ENCODE measurements at regions not wholly inside any gene's neighbourhood (a gene's known extent, or its start where the extent isn't known, plus 50 kb on each side); places are given as distances from the start of the nearest gene placed in this dataset.
A peak's percentile ranks its signal among the peaks of the same experiment; 100 is the strongest.

DNA sequence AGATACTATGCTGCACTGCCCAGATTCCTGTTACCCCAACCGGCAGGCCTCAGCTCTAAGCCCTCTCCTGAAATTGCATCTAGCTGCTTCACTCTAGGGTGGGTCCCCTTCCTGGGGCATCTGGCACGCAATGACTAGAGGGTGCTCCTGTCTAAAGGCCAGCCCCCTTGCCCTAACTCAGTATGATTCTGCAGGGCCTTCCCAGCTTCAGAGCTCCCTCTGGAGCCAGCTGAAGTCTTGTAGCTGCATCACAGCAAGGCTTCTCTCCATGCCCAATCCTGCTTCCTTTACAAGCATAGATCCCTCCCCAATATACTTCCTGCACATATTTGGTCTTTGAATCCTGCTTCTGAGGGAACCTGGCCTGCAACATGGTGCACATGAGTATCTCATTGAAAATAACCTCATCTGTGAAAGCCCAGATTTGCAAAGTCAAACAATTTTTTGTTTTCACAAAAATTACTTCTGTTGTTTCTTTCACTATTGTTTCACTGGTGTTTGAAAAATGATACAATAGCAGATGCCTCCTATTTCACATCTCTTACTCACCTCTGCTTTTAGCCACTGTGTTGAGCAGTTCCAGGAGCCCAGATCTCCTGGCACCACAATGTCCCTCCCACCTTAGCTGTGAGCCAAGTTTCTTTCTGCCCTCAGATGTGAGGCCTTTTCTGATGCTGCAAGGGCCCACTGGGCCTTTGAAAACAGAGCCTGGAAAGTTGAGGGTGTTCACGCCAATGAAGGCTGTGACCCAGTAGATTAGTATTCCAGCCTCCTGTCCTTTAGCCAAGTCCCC lies 169.5 kb upstream of the EGLN3 start:
- DNase-seq = peak; percentile 15

GRCh38 chr14:34119107-34119858 lies 168.4 kb upstream of the EGLN3 start:
- DNase-seq = no peak

GRCh38 chr14:34113991-34114390 lies 163.1 kb upstream of the EGLN3 start:
- no peak for DNase-seq

DNA sequence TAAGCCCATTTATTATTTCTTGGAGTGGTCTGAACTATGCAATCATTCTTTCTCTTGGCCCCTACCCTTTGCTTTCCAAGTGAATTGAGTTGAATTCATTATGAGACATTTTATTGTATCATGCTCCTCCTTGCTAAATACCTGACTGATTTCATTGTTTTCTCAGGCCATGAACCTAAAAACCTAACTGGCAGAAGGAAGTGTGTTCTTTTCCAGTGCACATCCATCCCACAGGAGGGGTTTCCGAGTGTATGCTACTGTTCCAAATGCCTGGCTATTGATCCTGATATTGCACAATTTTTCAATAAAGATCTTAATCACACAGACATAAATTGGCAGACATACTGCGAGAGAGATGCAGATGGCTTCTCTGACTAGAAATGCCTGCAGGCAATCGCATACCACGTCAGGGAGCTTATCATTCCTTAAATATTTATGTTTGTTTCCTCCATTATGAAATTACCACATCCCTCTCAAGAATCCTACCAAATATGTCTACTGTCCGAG lies 162.2 kb upstream of the EGLN3 start:
- no peak for DNase-seq

- no peak for DNase-seq
Observed at GRCh38 chr14:34111953-34112352, 161.1 kb upstream of the EGLN3 start.

DNA sequence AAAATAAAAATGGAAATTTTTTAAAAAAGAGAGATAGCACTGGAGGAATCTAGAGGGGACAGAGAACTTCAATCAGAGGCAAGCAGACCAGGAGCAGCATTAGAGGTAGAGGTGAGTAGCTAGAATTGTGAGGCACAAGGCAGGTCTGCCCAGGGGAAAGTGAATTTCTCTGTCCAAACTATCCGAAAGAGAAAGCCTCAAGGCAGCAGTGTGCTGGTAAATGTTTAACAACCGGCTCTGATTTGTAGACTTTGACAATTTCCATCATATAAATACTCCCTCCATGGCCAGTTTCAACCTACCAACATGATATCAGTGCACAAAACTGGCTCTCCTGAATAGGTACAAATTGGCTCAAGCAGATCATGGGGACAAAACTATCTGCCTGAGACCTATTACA lies 160.6 kb upstream of the EGLN3 start:
- no peak for DNase-seq

GRCh38 chr14:34110531-34110930 lies 159.7 kb upstream of the EGLN3 start:
- DNase-seq = no peak

DNA sequence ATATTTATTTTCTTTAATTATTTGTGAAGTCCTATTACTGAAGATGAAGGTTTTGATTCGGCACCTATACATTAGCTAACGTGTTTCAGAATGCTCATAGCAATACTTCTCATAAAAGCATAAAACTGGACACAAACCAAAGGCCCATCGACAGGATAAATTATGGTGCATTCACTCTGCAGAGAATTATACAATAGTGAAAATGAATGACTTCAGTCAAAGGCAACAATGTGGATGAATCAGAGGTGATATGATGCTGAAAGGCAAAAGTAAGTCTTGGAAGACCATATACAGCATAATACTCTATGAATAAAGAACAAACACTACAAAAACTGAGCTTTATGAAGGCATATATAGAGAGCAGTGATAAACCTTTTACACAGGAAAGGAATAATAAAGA lies 156.6 kb upstream of the EGLN3 start:
- DNase-seq = no peak

GRCh38 chr14:34106310-34106709 lies 155.4 kb upstream of the EGLN3 start:
- no peak for DNase-seq

DNA sequence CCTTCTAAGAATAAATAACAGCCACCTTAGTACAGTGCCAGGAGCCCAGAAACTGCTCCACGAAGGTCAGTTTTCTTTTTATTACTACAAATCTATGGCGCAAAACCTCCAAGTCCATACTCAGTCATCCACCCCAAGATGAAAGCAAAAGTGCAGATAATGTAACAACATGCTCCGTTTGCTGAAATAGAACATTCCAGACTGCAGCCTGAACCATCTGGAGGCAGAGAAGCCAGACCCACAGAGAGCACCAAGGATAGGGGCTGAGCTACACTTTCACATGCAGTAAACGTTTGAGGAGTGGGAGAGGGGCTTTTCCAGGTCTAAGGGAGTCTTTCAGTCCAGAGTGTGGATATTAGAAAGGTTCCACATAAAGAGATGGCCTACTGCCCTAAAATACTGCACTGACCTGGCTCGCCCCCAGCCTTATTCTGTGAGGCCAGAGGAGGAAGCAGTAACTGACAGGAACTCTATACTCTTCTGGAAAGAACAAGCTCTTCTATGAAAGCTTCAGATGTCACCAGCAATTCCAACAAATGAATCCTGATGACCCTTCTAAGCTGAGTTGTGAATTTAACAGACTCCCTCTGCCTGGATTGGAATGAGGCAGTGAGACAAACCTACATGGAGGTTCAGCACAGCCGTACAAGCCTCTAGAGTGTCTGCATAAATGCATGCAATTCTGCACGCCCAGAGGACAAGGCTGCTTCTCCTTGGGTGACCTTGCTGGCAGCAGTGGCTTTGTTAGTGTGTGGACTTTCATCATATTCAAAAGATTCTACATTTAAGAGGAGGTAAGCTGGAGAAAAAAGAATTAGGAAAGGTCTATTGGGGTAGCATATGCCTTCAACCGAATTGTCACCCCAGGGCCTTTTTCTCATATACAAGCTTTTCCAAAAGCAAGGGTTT lies 153.9 kb upstream of the EGLN3 start:
- DNase-seq = no peak

- no peak for DNase-seq
Observed at GRCh38 chr14:34103176-34103575, 152.3 kb upstream of the EGLN3 start.

GRCh38 chr14:34099635-34100034 lies 148.8 kb upstream of the EGLN3 start:
- DNase-seq = no peak

DNA sequence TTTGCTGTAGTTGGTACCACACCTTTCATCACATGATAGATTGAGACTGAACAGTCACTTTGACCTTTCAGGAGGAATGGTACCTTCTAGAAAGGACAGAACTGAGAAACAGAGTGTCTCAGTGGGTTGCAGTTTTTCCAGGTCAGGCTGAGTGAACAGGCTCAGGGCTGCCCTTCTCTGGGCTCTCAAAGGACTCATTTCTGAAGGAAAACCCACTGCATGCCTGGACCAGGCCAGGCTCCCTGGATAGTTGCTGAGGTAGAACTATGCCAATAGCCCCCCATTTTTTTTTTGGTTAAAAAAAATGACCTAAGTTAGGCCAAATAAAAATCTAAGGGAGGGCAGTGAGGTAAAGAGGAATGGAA lies 148.1 kb upstream of the EGLN3 start:
- no peak for DNase-seq

DNA sequence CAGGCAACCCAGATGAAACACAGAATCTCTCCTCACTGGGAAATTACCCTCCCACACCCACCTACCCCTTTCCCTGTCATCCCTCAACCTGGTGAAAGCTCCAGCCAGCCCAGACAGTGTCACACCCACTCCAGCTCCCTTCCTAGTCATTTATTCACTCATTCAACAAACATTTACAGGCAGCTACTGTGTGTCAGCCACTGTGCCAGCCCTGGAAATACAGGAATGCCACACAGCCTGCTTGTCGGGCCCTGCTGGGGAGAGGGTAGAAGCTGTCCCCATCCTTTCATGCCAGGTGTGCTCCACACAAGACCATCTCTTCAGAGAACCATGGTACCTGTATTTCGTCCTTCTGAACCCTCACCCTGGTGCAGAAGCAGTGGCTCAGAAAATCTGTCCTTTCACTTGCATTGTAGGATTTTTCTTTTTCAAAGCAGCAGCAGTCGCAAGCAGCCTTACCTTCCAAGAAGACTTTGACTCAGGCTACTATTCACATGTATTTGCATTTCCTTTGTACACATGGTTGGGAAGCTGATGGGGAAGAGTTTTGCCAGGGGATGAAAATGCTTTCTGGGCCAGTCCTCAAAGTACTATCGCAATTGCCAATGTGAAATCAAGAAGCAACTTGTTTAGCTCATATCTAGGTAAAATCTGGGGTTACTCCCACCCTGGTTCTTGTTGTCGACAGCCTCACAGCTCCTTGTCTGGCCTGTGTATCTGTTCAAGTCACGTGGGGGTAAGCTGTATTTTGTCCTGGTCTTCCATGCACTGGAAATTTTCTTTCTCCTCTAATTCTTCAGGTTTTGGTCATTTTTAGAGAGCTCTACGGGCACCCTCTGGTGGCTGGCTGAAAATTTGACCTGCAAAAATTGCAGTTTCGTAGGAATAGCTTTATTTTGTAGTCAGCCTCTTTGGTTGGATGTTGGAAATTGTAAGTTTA lies 147.4 kb upstream of the EGLN3 start:
- no peak for DNase-seq

DNA sequence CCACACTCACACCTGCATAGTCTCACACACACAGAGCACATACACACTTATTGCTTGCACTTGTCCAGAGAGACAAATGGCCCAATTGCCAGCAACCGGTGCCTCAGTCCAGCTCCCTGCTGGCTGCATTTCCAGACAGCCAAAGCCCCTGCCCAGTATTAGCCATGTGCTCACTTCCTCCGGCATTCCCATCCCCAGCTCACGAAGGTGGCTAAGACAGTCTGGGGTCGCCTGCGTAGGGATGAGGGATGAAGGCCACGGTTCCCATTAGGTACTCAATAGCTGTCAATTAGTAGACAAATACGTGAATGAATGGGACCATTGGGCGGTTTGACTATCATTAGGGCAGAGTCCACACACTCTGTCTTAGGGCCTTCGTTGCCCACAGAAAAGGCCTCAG lies 146.8 kb upstream of the EGLN3 start:
- DNase-seq = no peak

GRCh38 chr14:34094384-34094783 lies 143.5 kb upstream of the EGLN3 start:
- no peak for DNase-seq

GRCh38 chr14:34093883-34094282 lies 143.0 kb upstream of the EGLN3 start:
- no peak for DNase-seq

DNA sequence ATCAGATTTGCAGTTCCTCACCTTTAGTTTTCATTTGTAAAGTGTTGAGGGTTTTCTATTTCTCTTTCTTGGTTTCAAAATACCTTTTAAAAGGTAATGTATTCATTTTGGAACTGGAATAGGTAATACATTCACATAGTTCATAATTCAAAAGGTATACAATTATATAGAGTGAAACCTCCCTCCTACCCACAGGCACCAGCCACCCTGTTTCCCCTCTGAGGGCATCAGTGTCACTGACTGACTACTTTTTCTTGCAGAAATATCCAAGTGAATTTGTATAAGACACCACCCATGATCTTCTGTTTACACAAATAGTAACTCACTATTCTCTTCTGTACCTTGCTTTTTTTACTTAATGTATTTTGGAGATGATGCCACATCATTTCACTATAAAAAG lies 139.6 kb upstream of the EGLN3 start:
- no peak for DNase-seq

- DNase-seq = no peak
Observed at GRCh38 chr14:34088914-34089313, 138.0 kb upstream of the EGLN3 start.

DNA sequence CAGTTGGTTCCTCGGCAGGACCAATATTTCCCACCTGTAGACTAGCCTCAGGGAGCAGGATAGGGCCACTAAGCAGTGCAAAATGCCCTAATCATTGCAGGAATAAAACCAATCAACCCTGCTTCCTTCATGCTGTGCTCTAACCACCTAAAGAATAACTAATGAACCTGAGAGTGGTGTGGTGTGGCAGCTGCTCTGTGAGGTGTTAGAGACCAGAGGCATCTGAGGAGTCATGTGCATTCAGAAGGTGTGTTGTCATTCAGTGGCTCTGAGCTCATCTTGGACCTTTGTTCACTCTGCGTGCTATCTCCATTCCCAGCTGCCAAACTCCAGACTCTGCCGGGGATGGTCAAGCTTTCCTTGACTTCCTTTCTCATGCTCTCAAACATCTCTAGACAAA lies 136.7 kb upstream of the EGLN3 start:
- no peak for DNase-seq

DNA sequence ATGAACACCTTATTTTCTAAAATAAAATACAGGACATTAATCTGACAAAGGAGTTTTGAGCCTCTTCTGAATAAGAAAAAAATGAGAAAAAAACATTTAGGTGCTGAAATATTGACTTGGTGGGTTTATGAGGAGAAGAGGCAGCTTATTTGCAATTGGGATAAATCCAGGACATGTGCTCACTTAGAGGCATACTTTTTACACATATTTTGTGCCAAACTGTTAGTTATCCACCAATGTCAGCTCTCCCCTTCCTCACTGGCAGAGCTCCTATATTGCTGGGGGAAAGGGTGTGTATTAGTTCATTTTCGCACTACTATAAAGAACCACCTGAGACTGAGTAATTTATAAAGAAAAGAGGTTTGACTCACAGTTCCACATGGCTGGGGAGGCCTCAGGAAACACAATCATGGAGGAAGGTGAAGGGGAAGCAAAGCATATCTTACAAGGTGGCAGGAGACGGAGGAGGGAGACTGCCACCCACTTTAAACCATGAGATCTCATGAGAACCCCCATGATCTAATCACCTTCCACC lies 135.4 kb upstream of the EGLN3 start:
- DNase-seq = no peak

- DNase-seq = no peak
Observed at GRCh38 chr14:34085695-34086094, 134.8 kb upstream of the EGLN3 start.

All from DMS153 (cell line).